Adrenal gland (tissue), 9 donors: ENCODE measurements at regions not wholly inside any gene's neighbourhood (a gene's known extent, or its start where the extent isn't known, plus 50 kb on each side); places are given as distances from the start of the nearest gene placed in this dataset.

Experiments
- DNase-seq, 7 donors: peaks; one replicate each; pipeline ENCODE4 v3.0.0-alpha.2; 2019 to 2020
- H3K27ac ChIP-seq, 5 donors: fragments of 200-600 bp; sonication (generic) in 4 of 5; 1 replicate in 3 of 5; 2 replicates in 2 of 5; pipeline versions ENCODE4 v1.5.1 to v1.8.0; 2016 to 2020; ENCODE audit warnings: mild to moderate bottlenecking in 1 of 5
- H3K27me3 ChIP-seq: fragments of 200-600 bp; 2 replicates; pipeline ENCODE4 v1.8.0; 2021
- H3K36me3 ChIP-seq, 2 donors: fragments of 200-600 bp; replicated peaks in 1 of 2; 1 replicate in 1 of 2; 2 replicates in 1 of 2; pipeline versions ENCODE4 v1.5.1 to v1.8.0; 2018 to 2022
- H3K4me1 ChIP-seq, 2 donors: fragments of 200-600 bp; replicated peaks in 1 of 2; 1 replicate in 1 of 2; 2 replicates in 1 of 2; pipeline versions ENCODE4 v1.5.1 to v1.8.0; 2018 to 2021
- H3K4me3 ChIP-seq, 4 donors: fragments of 200-600 bp; sonication (generic) in 3 of 4; one replicate each; pipeline ENCODE4 v1.5.1; 2016 to 2018
- H3K9me3 ChIP-seq, 3 donors: fragments of 200-600 bp; sonication (generic) in 1 of 3; replicated peaks in 1 of 3; 1 replicate in 2 of 3; 2 replicates in 1 of 3; pipeline versions ENCODE4 v1.5.1 to v1.8.0; 2016 to 2021
- CTCF ChIP-seq, 6 experiments: fragments of 450-650 bp in 4 of 6; fragments of 200-600 bp in 2 of 6; sonication (generic) in 1 of 6; IDR thresholded peaks; 1 replicate in 5 of 6; 2 replicates in 1 of 6; pipeline versions ENCODE4 v1.5.1 to v1.8.0; 2016 to 2021; ENCODE audit warnings: antibody characterized with exemption in 6 of 6, mild to moderate bottlenecking in 2 of 6, moderate library complexity in 1 of 6
- POLR2A ChIP-seq, 2 donors: fragments of 450-650 bp; IDR thresholded peaks; one replicate each; pipeline ENCODE4 v1.6.1; 2017; ENCODE audit warnings: antibody characterized with exemption in 2 of 2, mild to moderate bottlenecking in 2 of 2, moderate library complexity in 1 of 2
- WGBS, 4 donors: extraction: QIAGEN DNeasy Blood & Tissue Kit in 2 of 4; methylation state at CpG; one replicate each; pipeline versions ENCODE4 v1.1.5 to v1.1.7; 2013 to 2017; 5-methylcytosine and 5-hydroxymethylcytosine counted together
- intact Hi-C, 2 donors: fragments of 100-400 bp; cut with DNase I; formaldehyde crosslinking; loops; one replicate each; pipeline versions ENCODE4 v1.14.1 to v1.15.0; 2022 to 2023
- donor health status: healthy with polysubstance abuse.
- donor health status: Bipolar disorder and iron deficiency.
- donor health status: DM: yes; HTN: yes; CAD: no.
- donor health status: DM: no; HTN: no; CAD: no.
- donor health status: DM: no; HTN: no; CAD: no.

GRCh38 chr4:164023214-164023613 lies 528.7 kb downstream of the TMA16 start:
- H3K27me3 ChIP-seq, result no peaks in the 10 kb centered on the region
- H3K9me3 ChIP-seq, result no peaks in the 10 kb centered on the region
- no peak for DNase-seq
- H3K36me3 ChIP-seq, result no peaks in the 10 kb centered on the region
- no peak overlapping the region for H3K4me3 ChIP-seq
- no peak overlapping the region for H3K27ac ChIP-seq
- TF ChIP-seq POLR2A (IDR thresholded peaks at IDR 0.05) (no peak), CTCF (IDR thresholded peaks at IDR 0.05) (no peak)
- intact Hi-C loops, result no loop called here
- H3K4me1 ChIP-seq, result no peaks in the 10 kb centered on the region

- 56 to 61% (median 59%) methylated on average over 1 of the region's 1 CpG for WGBS, 4 donors
- Histone ChIP-seq H3K4me3 (no peak overlapping the region), H3K4me1 (no peaks in the 10 kb centered on the region), H3K36me3 (no peaks in the 10 kb centered on the region), H3K27me3 (no peaks in the 10 kb centered on the region), H3K9me3 (no peaks in the 10 kb centered on the region), H3K27ac (no peak overlapping the region)
- TF ChIP-seq CTCF (IDR thresholded peaks at IDR 0.05) (no peak), POLR2A (IDR thresholded peaks at IDR 0.05) (no peak)
- intact Hi-C loops, result no loop called here
- DNase-seq, result no peak
Measured at GRCh38 chr4:164027805-164028204, 533.3 kb downstream of the TMA16 start.

GRCh38 chr4:164039482-164039881 lies 545.0 kb downstream of the TMA16 start:
- WGBS, 4 donors, result 43 to 51% (median 45%) methylated on average over 1 of the region's 1 CpG
- Histone ChIP-seq H3K27ac (no peak overlapping the region), H3K9me3 (no peaks in the 10 kb centered on the region), H3K36me3 (no peaks in the 10 kb centered on the region), H3K4me3 (no peak overlapping the region), H3K27me3 (no peaks in the 10 kb centered on the region), H3K4me1 (no peaks in the 10 kb centered on the region)
- no peak for TF ChIP-seq POLR2A (IDR thresholded peaks at IDR 0.05)
- no peak for TF ChIP-seq CTCF (IDR thresholded peaks at IDR 0.05)
- DNase-seq, result no peak
- intact Hi-C loops, result no loop called here

GRCh38 chr4:164056426-164057142 lies 562.1 kb downstream of the TMA16 start:
- Histone ChIP-seq H3K36me3 (no peaks in the 10 kb centered on the region), H3K4me3 (no peak overlapping the region), H3K4me1 (no peaks in the 10 kb centered on the region), H3K27me3 (no peaks in the 10 kb centered on the region), H3K9me3 (no peaks in the 10 kb centered on the region), H3K27ac (no peak overlapping the region)
- intact Hi-C loops, result no loop called here
- no peak for DNase-seq
- no peak for TF ChIP-seq CTCF (IDR thresholded peaks at IDR 0.05)
- TF ChIP-seq POLR2A (IDR thresholded peaks at IDR 0.05), result no peak
- 74 to 84% (median 80%) methylated on average over 6 of the region's 6 CpGs for WGBS, 4 donors
